Trophoblast cell (in vitro differentiated cells and primary cell): ENCODE measurements at regions not wholly inside any gene's neighbourhood (a gene's known extent, or its start where the extent isn't known, plus 50 kb on each side); places are given as distances from the start of the nearest gene placed in this dataset.

Source experiments
- DNase-seq, 2 donors: peaks; one replicate each; pipeline ENCODE4 v3.0.0-alpha.2; 2016
- H2AFZ ChIP-seq: 2 replicates; pipeline ENCODE4 v1.6.1; 2013; ENCODE audit warnings: low read length, moderate library complexity, mild to moderate bottlenecking; ENCODE audit not compliant: insufficient read depth, poor library complexity
- H2AK5ac ChIP-seq: 2 replicates; pipeline ENCODE4 v1.6.1; 2013; ENCODE audit warnings: mild to moderate bottlenecking, low read length
- H2BK120ac ChIP-seq: 2 replicates; pipeline ENCODE4 v1.6.1; 2013; ENCODE audit warnings: low read length, mild to moderate bottlenecking, moderate library complexity; ENCODE audit not compliant: insufficient read depth, poor library complexity
- H2BK12ac ChIP-seq: 2 replicates; pipeline ENCODE4 v1.6.1; 2013; ENCODE audit warnings: mild to moderate bottlenecking, low read length, moderate library complexity
- H2BK5ac ChIP-seq: 2 replicates; pipeline ENCODE4 v1.6.1; 2013; ENCODE audit warnings: low read length, low read depth, moderate library complexity, mild to moderate bottlenecking; ENCODE audit not compliant: poor library complexity
- H3K14ac ChIP-seq: 2 replicates; pipeline ENCODE4 v1.6.1; 2013; ENCODE audit warnings: mild to moderate bottlenecking, low read length
- H3K18ac ChIP-seq: 2 replicates; pipeline ENCODE4 v1.6.1; 2013; ENCODE audit warnings: mild to moderate bottlenecking, low read length
- H3K23ac ChIP-seq: 2 replicates; pipeline ENCODE4 v1.6.1; 2013; ENCODE audit warnings: low read length
- H3K27ac ChIP-seq: 2 replicates; pipeline ENCODE4 v1.5.1; 2013; ENCODE audit warnings: low read depth, mild to moderate bottlenecking, inconsistent platforms, low read length, moderate library complexity
- H3K27me3 ChIP-seq: 2 replicates; pipeline ENCODE4 v1.6.1; 2013; ENCODE audit warnings: inconsistent platforms, mild to moderate bottlenecking, low read length, moderate library complexity; ENCODE audit not compliant: insufficient read depth
- H3K36me3 ChIP-seq, 2 experiments: 1 replicate in 1 of 2; 2 replicates in 1 of 2; pipeline ENCODE4 v1.6.1; 2013; ENCODE audit warnings: low read length in 2 of 2, mild to moderate bottlenecking in 2 of 2, moderate library complexity in 1 of 2; ENCODE audit not compliant: insufficient read depth in 2 of 2, control insufficient read depth in 1 of 2
- H3K4ac ChIP-seq: 2 replicates; pipeline ENCODE4 v1.6.1; 2013; ENCODE audit warnings: low read depth, mild to moderate bottlenecking, low read length, moderate library complexity
- H3K4me1 ChIP-seq, 2 experiments: 1 replicate in 1 of 2; 2 replicates in 1 of 2; pipeline ENCODE4 v1.6.1; 2013; ENCODE audit warnings: low read length in 2 of 2, mild to moderate bottlenecking in 2 of 2, moderate library complexity in 1 of 2; ENCODE audit not compliant: insufficient read depth in 2 of 2, control insufficient read depth in 1 of 2
- H3K4me2 ChIP-seq: 2 replicates; pipeline ENCODE4 v1.6.1; 2013; ENCODE audit warnings: inconsistent platforms, mild to moderate bottlenecking, low read length, moderate library complexity
- H3K4me3 ChIP-seq: 2 replicates; pipeline ENCODE4 v1.5.1; 2013; ENCODE audit warnings: mild to moderate bottlenecking, low read depth, low read length, inconsistent platforms
- H3K79me1 ChIP-seq: one replicate; pipeline ENCODE4 v1.6.1; 2013; ENCODE audit warnings: low read length
- H3K79me2 ChIP-seq: 2 replicates; pipeline ENCODE4 v1.6.1; 2013; ENCODE audit warnings: low read length, mild to moderate bottlenecking; ENCODE audit not compliant: control insufficient read depth, insufficient read depth, poor library complexity
- H3K9ac ChIP-seq: 2 replicates; pipeline ENCODE4 v1.6.1; 2013; ENCODE audit warnings: mild to moderate bottlenecking, low read length
- H3K9me3 ChIP-seq: 2 replicates; pipeline ENCODE4 v1.6.1; 2013; ENCODE audit warnings: low read depth, mild to moderate bottlenecking, control low read depth, inconsistent platforms, low read length; ENCODE audit not compliant: insufficient read depth
- H4K12ac ChIP-seq: 2 replicates; pipeline ENCODE4 v1.6.1; 2013; ENCODE audit warnings: low read depth, mild to moderate bottlenecking, low read length, moderate library complexity
- H4K8ac ChIP-seq: 2 replicates; pipeline ENCODE4 v1.6.1; 2013; ENCODE audit warnings: low read depth, mild to moderate bottlenecking, low read length, moderate library complexity
- H4K91ac ChIP-seq: one replicate; pipeline ENCODE4 v1.6.1; 2013; ENCODE audit warnings: low read depth, mild to moderate bottlenecking, low read length, moderate library complexity
- WGBS: extraction: QIAGEN DNeasy Blood & Tissue Kit; methylation state at CpG from one replicate; pipeline ENCODE4 v1.1.7; 2013; ENCODE audit warnings: missing lambda C conversion rate; ENCODE audit not compliant: insufficient read length, insufficient coverage; ENCODE audit errors: extremely low coverage; 5-methylcytosine and 5-hydroxymethylcytosine counted together

DNA sequence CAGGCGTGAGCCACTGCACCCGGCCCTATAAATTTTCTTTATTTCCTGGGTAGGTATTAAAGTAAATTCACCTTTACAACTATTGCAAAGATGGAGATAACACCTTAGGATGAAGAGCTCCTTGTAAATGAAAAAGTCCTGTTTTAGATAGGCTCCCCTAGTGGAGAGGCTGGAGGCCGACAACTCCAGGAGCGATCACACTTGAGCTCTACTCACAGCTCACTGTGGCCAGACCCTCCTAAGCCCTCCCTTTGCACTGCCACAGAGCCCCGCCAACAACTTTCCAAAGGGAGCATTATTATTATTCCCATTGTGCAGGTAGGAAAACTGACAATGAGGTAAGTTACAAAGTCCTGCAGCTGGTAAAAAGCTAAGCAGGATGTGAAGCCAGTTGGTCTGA lies 139.1 kb upstream of the ERCC6L2 start:
- Histone ChIP-seq H2BK120ac (peak overlapping the region; percentile 44), H3K23ac (no peak overlapping the region), H2AK5ac (no peak overlapping the region), H3K18ac (no peak overlapping the region), H3K9ac (no peak overlapping the region), H3K9me3 (no peaks in the 10 kb centered on the region), H3K4me2 (no peak overlapping the region), H2BK5ac (peak overlapping the region; percentile 49), H2BK12ac (peak overlapping the region; percentile 23), H2AFZ (no peak overlapping the region), H4K8ac (peak overlapping the region; percentile 6), H4K12ac (no peak overlapping the region), H3K4ac (no peak overlapping the region), H3K27ac (peak overlapping the region; percentile 59), H3K36me3 (no peaks in the 10 kb centered on the region), H3K79me1 (peaks cover 14% of the 10 kb centered on the region), H3K14ac (peak overlapping the region; percentile 13), H3K4me3 (no peak overlapping the region), H3K27me3 (no peaks in the 10 kb centered on the region), H3K4me1 (peaks cover 19 to 27% of the 10 kb centered on the region in 2 experiments), H4K91ac (peak overlapping the region; percentile 72), H3K79me2 (peaks cover 1% of the 10 kb centered on the region)
- no peak for DNase-seq
- WGBS, result no CpG with 5 or more reads among the region's 5 CpGs

DNA sequence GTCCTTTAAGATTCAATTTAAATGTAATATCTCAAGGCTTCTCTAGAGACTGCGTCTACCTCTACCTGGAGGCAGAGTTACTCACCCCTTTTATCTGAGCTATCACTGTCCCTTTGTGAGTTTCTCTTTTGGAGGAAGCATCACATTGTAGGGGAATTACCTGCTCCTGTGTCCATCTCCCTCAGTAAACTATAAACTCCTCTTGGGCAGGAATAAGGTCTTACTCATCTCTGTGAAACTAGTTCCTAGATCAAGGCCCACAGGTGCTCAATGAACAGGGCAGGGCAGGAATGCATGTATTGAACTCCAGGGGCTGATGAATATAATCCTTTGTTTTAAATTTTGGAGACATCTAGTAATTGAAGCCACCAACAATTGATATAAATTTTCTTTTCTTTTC lies 139.8 kb upstream of the ERCC6L2 start:
- no peaks in the 10 kb centered on the region for H3K27me3 ChIP-seq
- no peaks in the 10 kb centered on the region for H3K36me3 ChIP-seq
- H2BK120ac ChIP-seq, result no peak overlapping the region
- H3K23ac ChIP-seq, result no peak overlapping the region
- no peaks in the 10 kb centered on the region for H3K9me3 ChIP-seq
- H3K18ac ChIP-seq, result no peak overlapping the region
- no peak overlapping the region for H3K4me2 ChIP-seq
- no peak overlapping the region for H2BK12ac ChIP-seq
- H3K4ac ChIP-seq, result no peak overlapping the region
- H3K79me2 ChIP-seq, result peaks cover 1% of the 10 kb centered on the region
- H2AK5ac ChIP-seq, result no peak overlapping the region
- no peak overlapping the region for H3K27ac ChIP-seq
- peaks cover 12% of the 10 kb centered on the region for H3K79me1 ChIP-seq
- no peak overlapping the region for H4K8ac ChIP-seq
- H4K91ac ChIP-seq, result no peak overlapping the region
- H4K12ac ChIP-seq, result no peak overlapping the region
- WGBS, result no CpG with 5 or more reads among the region's 1 CpG
- no peak overlapping the region for H3K4me3 ChIP-seq
- no peak for DNase-seq
- H3K9ac ChIP-seq, result no peak overlapping the region
- H3K4me1 ChIP-seq, result peaks cover 19 to 25% of the 10 kb centered on the region in 2 experiments
- no peak overlapping the region for H3K14ac ChIP-seq
- H2AFZ ChIP-seq, result no peak overlapping the region
- H2BK5ac ChIP-seq, result no peak overlapping the region

GRCh38 chr9:95733741-95734666 lies 141.5 kb upstream of the ERCC6L2 start:
- no CpG with 5 or more reads among the region's 12 CpGs for WGBS
- Histone ChIP-seq H3K9ac (no peak overlapping the region), H3K36me3 (no peaks in the 10 kb centered on the region), H3K27ac (peak overlapping the region; percentile 21), H3K14ac (peak overlapping the region; percentile 27), H3K9me3 (peaks cover 2% of the 10 kb centered on the region), H3K4me2 (no peak overlapping the region), H4K91ac (peak overlapping the region; percentile 41), H2AFZ (no peak overlapping the region), H3K27me3 (no peaks in the 10 kb centered on the region), H3K79me1 (peaks cover 12% of the 10 kb centered on the region), H4K8ac (peak overlapping the region; percentile 8), H2BK12ac (peak overlapping the region; percentile 55), H4K12ac (no peak overlapping the region), H2AK5ac (peak overlapping the region; percentile 71), H2BK120ac (peak overlapping the region; percentile 16), H3K18ac (no peak overlapping the region), H3K4me3 (no peak overlapping the region), H3K4me1 (peaks cover 19 to 23% of the 10 kb centered on the region in 2 experiments), H3K23ac (no peak overlapping the region), H3K4ac (no peak overlapping the region), H2BK5ac (no peak overlapping the region), H3K79me2 (peaks cover 1% of the 10 kb centered on the region)
- DNase-seq, result no peak

GRCh38 chr9:95732802-95733688 lies 142.4 kb upstream of the ERCC6L2 start:
- no peak overlapping the region for H3K18ac ChIP-seq
- H3K79me1 ChIP-seq, result peaks cover 12% of the 10 kb centered on the region
- no peak overlapping the region for H2BK5ac ChIP-seq
- peaks cover 19 to 23% of the 10 kb centered on the region in 2 experiments for H3K4me1 ChIP-seq
- H3K27ac ChIP-seq, result peak overlapping the region; percentile 0
- H3K4me3 ChIP-seq, result no peak overlapping the region
- DNase-seq, result no peak
- no peak overlapping the region for H3K4ac ChIP-seq
- no peaks in the 10 kb centered on the region for H3K27me3 ChIP-seq
- no peak overlapping the region for H2BK12ac ChIP-seq
- H3K79me2 ChIP-seq, result peaks cover 1% of the 10 kb centered on the region
- peaks cover 2% of the 10 kb centered on the region for H3K9me3 ChIP-seq
- no peak overlapping the region for H2AK5ac ChIP-seq
- H2AFZ ChIP-seq, result no peak overlapping the region
- peak overlapping the region; percentile 57 for H4K91ac ChIP-seq
- H3K23ac ChIP-seq, result no peak overlapping the region
- no CpG with 5 or more reads among the region's 6 CpGs for WGBS
- H2BK120ac ChIP-seq, result no peak overlapping the region
- no peak overlapping the region for H4K8ac ChIP-seq
- H3K36me3 ChIP-seq, result no peaks in the 10 kb centered on the region
- H4K12ac ChIP-seq, result no peak overlapping the region
- H3K14ac ChIP-seq, result no peak overlapping the region
- no peak overlapping the region for H3K9ac ChIP-seq
- H3K4me2 ChIP-seq, result no peak overlapping the region
